GM18511 (cell line): ENCODE measurements at regions not wholly inside any gene's neighbourhood (a gene's known extent, or its start where the extent isn't known, plus 50 kb on each side); places are given as distances from the start of the nearest gene placed in this dataset.

Experiments
- ATAC-seq: cut with Tn5 transposase; IDR thresholded peaks from one replicate; pipeline ENCODE4 v1.9.1; 2021; ENCODE audit warnings: mild to moderate bottlenecking, moderate library complexity; ENCODE audit not compliant: unreplicated experiment

DNA sequence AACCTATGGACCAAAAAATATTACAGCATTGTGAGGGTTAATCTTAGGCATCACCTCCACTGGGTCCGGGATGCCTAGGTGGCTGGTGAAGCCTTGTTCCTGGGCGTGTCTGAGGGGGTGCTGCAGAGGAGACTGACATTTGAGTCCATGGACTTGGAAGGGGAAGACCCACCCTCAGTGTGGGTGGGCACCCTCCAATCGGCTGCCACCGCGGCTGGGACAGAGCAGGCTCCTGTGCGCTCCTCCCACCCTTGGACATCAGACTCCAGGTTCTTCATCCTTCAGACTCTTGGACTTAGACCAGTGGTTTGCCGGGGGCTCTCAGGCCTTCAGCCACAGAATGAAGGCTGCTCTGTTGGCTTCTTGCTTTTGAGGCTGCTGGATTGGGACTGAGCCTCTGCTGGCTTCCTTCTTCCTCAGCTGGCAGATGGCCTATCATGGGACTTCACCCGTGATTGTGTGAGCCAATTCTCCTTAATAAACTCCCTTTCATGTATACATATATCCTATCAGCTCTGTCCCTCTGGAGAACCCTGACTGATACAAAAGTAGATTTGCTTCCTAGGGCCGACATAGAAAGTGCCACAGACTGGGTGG is 113.1 kb downstream of the TTLL2 start:
- no peak for ATAC-seq

DNA sequence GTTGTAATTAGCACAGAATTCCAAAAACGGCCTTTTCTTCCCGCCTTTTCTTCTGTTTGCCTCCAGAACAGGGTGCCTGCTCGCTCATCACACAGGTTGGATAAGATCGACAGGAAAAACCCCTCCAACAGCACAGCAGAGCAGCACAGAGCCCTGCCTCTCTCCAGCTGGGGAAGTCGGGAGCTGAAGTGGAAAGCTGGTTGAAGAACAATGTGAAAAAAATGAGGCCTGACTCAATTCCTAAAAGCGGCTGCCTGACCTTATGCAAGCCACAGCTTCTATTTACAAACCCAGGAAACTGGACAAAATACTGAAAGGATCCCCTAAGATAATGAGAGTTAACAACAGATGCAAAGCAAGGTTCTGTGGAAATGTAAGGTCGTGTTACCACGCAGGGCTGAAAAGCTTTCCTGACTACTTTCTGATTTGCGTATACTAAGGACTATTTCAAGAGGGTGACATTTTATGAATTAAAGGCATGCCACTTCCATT is 116.9 kb downstream of the TTLL2 start:
- no peak for ATAC-seq

DNA sequence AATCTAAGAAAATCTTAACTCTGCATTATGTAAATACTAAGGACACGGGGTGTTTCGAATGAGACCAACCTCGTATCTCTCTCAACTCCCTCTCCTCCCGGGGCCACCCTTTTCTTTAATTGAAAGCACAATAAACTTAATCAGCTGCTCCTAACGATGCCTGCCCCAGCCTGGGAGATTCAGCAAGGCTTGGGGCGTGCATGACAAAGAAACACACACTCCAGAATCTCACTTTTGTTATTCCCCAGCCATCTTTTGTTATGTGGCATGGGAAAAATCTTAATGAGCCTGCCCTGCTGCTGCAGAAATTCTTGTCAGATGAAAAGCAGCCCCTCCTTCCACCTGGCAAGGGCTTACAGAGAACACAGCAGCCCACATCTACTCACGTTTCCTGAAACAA is 117.4 kb downstream of the TTLL2 start:
- ATAC-seq = no peak

DNA sequence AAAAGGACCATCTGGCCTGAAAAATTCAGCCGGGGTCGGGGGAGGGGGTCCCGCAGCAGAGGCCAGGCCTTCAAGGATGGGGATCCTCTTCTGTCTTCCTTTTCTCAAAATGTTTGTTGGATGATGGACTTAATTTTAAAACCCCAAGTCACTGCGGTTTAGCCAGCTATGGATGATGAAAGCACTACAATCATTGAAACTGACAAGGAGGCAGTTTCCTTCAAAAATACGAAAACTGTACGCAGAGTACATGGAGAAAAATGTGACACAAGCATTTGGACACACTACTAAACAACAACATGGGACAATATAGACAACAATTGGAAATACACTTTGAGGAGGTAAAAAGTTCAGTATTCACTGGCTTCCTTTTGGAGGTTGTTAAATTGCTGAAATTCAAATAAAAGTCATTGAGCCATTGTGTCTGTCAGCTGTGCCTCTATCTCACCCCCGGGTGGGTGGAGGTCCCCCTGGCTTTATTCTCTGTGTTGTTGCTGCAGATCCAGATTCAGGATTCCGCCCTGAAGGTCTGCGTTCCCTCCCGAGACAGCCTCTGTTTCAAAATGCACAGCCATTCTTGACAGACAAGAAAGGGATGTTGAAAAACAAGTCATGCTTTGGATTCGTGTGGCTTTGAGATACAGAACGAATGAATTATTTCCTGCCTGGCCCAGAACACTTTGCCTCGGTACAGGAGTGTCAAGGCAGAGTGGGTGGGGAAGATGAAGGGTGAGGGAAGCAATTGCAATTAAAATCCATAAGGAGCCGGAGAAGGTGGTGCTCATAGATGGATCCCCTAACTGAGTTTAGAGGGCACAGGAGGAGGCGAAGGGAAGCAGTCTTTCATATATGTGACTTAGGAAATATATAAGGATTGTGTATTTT is 118.2 kb downstream of the TTLL2 start:
- ATAC-seq = no peak

DNA sequence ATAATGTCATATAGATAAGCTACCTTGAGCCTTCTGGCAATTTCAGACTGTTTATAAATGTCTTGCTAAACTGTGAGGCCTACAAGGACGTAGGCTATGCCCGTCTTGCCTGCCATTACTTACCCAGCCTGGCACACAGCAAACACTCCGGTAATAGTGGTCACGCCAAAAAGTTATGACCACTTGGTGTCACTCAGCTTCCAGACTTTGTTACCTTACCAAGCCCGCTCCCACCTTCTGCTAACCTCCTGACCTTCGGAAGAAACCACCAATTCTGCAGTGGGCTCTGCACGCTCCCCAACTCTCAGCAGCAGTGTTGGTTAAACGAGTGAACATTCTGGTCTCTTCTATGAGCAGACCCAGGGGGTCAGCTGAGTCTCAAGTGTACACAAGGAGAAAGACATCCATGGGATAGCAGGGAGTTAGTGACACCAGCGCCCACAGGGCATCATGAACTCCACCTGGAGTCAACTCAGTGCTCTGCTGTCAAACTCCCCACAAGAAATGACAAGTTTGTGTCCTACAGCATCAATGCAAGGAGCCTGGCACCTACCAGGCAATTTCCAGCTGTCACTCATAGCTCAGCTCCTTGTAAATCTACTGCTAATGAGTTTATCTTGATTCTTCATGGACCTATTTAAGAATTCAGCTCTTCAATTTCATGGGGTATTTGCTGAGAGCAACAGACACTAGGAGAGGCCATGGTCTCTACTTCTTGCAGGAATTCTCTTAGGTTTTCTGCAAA is 119.9 kb downstream of the TTLL2 start:
- no peak for ATAC-seq

DNA sequence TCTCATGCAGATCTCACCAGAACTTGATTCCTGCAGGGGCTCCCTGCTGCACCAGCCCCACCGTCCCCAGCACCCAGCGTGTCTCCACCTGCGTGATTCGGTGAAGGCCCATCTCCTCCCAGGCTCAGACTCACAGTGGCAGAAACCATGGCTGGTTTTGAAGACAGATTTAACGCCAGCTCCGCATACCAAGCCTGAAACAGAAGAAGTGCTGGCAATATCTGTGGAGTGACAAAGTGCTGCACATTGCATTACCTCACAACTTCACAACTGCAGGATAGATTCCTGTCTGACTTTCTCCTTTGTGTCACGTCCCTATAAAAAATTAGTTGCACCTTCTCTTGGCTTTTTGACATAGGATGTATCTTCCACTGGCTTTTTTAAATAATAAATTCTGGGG is 120.7 kb downstream of the TTLL2 start:
- no peak for ATAC-seq

DNA sequence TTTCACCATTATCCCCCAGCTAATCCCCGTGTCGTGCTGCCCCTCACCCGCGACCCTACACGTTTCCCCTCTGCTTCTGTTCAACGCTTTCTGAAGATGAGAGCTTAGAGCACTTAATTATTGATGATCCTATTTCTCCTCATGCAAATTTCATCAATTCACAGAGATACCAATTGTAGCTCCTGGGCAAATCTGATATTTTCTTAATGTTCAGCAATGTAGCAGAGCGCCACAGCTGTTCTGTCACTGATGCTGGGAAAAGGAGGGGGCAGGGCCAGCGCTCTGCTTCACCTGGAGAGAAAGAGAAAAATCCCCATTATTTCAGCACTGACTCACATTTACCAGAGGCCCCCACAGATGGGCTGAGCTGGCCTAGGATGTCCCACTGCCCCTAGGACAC is 121.2 kb downstream of the TTLL2 start:
- no peak for ATAC-seq

DNA sequence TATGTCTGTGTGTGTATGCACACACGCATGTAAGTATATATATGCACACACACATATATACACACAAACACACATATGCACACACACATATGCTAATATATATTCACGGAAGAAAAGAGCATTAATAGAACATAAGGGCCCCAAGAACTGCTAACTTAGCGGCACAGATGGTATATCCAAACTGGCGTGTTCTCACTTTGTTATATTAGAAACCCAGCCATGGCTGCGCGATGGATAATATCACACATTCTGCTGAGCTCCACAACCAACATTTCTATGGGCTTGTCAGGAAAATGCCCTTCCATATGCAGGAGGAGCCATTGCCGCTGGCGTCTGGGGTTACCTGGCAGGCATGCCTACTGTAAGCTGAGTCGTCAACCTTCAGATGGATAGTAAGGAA is 122.1 kb downstream of the TTLL2 start:
- ATAC-seq = no peak

DNA sequence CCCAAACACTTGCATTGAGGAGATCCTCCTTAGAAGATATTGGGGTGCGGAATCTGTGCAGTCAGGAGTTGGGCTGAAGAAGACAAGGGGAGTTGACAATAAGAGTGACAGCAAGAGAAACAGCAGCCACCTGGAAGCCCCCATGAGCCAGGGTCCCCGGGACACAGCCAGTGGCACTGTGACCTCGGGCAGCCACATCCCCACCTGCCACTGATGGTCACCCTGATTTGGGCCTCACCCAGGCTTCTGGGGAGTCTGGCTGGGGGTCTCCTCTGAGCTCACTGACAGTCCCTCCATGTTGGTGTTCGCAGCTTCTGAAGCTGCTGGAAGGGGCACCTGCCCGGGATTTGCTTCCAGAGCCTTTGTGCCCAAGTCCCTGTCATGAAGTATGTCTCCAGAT is 123.5 kb downstream of the TTLL2 start:
- no peak for ATAC-seq

DNA sequence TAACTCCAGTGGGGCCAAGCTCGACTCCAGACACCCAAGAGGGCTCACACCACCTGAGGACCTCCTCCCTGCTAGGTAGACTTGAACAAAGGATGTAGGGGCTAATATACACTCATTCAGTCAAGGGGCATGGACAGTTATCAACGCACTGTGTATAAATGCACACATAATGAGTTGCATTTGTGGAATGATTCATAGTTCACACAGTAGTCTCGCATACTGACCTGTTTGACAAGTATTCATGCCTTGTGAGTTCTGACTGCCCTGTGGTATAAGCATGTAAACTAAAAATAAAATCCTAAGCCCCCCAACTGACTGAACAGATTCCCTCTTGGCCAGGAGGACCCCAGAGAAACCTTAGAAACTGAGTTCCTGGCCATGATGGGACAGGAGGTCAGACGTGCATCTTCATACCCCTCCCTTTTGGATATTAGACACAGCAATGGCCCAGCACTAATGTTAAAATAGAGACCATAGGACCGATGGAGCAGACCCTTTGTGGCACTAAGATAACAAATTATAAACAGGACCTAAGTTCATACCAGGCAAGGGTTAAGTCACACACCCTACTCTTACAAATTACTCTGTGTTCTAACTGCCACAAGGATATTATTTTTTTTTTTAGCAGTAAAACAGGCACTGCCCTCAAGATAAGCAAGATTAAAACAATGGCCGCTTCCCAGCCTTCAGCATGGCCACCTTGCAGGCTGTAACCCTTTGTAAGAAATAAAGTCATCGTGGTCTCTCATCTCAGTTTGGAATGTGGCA is 124.4 kb downstream of the TTLL2 start:
- ATAC-seq = no peak

DNA sequence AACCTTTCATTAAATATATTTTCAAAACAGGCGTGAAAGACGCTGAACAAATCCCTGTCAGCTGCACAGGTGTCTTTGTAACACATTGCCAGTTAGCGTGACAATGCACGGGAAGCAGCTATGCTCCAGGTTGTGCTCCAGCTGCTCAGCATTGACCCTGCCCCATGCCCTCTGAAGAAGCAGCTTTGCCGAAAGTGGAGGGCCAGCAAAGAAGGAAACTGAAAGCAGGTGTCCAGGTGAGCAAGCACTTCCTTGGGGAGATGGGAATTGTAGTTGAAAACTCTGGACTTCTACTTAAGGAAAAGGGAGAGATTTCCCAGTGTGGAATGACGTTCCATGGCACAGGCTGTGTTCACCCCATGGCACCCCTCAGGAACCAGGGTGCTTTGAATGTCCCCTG is 125.7 kb downstream of the TTLL2 start:
- ATAC-seq = no peak

DNA sequence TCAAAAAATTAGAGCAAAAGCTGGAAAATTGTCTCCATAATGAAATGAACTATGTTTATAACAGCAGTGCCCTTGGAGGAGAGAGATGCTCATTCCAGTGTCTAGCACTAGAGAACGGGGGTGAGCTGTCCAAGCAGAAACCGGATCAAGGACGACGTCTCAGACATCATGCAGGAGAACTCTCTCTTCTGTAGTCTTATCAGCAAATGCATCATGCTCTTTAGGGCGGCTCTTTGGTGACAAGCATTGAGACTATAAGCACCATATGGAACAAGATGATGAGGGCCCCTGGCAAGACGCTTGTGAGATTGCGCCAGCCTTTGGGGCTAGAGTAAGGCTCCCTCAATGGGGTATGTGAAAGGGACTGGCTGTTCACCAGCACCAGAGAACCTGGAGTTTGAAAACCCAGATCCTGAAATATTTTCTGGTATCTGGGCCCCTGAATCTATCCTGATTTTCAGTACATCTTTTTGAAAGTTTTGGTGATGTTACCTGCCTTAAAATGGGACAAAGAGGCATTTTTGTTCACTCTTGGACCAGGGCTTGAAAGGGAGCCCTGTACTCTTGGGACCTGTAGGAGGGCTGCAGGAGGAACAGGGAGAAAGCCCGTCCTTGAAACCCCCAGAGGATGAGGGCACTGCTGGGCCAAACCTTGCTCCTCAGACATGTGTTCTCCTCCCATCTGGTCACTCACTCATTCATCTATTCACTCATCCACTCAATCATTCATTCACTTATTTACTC is 127.6 kb downstream of the TTLL2 start:
- no peak for ATAC-seq

DNA sequence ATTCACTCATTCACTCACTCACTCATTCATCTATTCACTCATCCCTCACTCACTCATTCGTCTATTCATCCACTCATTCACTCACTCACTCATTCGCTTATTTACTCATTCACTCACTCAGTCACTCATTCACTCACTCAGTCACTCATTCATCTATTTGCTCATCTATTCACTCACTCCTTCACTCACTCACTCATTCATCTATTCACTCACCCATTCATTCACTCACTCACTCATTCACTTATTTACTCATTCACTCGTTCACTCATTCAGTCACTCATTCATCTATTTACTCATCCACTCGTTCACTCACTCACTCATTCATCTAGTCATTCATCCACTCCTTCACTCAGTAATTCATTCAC is 128.2 kb downstream of the TTLL2 start:
- ATAC-seq = no peak

DNA sequence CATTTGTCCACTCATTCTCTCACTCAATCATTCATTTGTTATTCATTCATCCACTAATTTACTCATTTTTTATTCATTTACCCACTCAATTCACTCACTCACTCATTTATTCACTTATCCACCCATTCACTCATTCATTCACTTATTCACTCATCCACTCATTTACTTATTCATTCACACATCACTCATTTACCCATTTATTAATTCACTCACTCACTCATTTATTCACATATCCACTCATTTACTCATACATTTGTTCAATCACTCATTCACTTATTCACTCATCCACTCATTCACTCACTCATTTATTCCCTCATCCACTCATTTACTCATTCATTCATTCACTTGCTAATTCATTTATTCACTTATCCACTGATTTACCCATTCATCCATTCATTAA is 129.1 kb downstream of the TTLL2 start:
- no peak for ATAC-seq

DNA sequence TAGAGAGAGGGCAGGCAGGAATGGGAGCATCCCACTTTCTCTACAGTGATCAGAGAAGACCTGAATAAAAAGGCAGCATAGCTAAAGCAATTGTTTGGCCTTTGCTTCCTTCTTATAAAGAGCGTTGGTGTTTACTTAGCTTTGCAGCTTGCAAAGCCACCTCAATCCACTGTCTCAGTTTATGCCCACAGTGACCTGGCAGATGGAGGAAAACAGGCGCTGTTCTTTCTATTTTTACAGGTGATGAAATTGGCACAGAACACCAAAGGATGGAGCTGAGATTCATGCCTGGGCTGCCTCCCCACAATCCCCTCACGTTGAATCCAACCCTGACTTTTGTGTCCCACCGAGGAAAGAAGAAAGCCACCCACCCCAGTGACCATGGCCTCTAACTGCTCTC is 130.5 kb downstream of the TTLL2 start:
- no peak for ATAC-seq

DNA sequence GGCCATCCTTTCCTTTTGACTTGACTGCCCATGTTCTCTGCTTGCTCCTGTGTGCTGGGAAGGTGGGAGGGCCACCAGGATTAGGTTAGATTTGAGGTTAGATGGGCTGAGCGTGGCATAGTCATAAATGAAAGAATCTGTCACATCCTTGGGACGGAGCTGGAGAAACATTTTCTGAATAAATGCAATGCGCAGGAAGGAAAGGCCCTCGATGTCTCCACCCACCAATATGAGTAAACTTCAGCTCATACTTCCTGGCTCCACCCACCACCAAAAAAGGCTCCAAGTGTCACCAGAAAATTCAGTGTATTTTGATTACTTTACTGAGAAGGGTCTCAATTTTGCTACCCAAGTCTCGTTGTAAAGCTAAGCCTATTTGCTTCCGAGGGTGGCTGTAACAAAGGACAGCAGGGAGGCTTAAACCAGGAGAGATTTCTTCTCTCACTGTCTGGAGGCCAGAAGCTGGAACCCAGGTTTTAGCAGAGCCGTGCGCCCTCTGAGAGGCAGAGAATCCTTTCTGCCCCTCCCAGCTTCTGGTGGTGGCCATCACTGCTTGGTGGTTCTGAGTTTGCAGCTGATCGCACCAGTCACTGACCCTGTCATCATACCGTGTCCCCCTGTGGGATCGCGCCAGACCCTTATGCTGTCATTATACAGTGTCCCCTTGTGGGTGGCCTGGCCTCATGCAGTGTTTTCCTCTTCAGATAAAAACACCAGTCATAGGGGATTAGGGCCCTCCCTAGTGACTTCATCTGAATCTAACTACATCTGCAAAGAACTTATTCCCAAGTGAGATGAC is 137.8 kb downstream of the TTLL2 start:
- ATAC-seq = no peak

DNA sequence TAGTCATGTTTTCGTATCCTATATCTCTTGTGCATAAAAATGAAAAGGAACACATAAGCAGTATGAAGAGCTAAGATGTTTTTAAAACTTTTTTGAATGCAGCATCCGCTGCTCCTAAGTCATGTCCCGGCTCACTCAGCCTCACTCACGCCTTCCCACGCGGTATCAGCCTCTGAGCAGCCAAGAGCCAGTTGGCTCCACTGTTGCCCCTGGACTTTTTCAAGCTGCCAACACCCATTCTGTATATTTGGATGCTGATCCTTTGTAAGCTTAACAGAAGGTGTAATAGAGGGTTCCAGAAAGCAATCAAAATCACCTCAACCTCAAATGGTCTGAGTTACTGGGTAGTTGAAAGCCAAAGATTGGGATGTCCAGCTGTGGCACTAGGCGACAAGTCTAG is 139.3 kb downstream of the TTLL2 start:
- no peak for ATAC-seq

DNA sequence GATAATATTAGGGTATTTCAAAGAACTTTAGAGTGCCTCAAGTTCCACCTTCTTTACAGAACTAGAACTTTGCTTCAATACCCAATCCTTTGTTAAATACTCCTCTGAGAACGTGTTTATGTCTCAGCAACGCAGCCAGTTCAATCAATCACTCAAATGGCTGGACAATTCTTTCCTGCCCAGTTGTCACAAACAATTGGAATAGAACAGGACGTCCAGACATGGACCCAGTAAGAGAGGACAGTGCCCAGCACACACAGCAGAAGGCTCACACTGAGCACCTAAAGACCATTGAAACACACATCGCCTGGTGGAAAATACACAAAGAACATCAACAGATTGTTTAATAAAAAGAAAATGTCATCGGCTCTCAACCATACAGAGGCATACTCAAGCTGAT is 140.6 kb downstream of the TTLL2 start:
- no peak for ATAC-seq

DNA sequence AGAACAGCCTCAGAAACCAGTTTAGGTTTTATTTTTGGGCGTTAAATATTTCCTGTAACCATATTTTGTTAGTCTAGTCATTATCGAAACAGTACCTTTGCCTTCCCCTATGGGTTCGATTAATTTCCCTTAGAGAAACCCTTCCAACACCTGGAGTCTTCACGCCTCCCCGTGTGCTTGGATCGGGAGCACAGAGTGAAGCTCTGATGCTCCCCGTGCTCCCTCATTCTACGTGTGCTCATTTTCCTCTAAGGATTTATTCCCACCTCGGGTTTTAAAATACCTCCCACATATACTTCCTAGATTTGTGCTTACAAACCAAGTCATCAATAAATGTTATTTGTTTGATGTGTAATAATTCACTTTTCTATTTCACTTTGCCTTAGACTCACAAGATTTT is 142.4 kb downstream of the TTLL2 start:
- ATAC-seq = no peak
